Trophoblast cell (in vitro differentiated cells and primary cell): ENCODE measurements at regions not wholly inside any gene's neighbourhood (a gene's known extent, or its start where the extent isn't known, plus 50 kb on each side); places are given as distances from the start of the nearest gene placed in this dataset.

Experiments
- DNase-seq, 2 donors: peaks; one replicate each; pipeline ENCODE4 v3.0.0-alpha.2; 2016
- H2AFZ ChIP-seq: 2 replicates; pipeline ENCODE4 v1.6.1; 2013; ENCODE audit warnings: low read length, moderate library complexity, mild to moderate bottlenecking; ENCODE audit not compliant: insufficient read depth, poor library complexity
- H2AK5ac ChIP-seq: 2 replicates; pipeline ENCODE4 v1.6.1; 2013; ENCODE audit warnings: mild to moderate bottlenecking, low read length
- H2BK120ac ChIP-seq: 2 replicates; pipeline ENCODE4 v1.6.1; 2013; ENCODE audit warnings: low read length, mild to moderate bottlenecking, moderate library complexity; ENCODE audit not compliant: insufficient read depth, poor library complexity
- H2BK12ac ChIP-seq: 2 replicates; pipeline ENCODE4 v1.6.1; 2013; ENCODE audit warnings: mild to moderate bottlenecking, low read length, moderate library complexity
- H2BK5ac ChIP-seq: 2 replicates; pipeline ENCODE4 v1.6.1; 2013; ENCODE audit warnings: low read length, low read depth, moderate library complexity, mild to moderate bottlenecking; ENCODE audit not compliant: poor library complexity
- H3K14ac ChIP-seq: 2 replicates; pipeline ENCODE4 v1.6.1; 2013; ENCODE audit warnings: mild to moderate bottlenecking, low read length
- H3K18ac ChIP-seq: 2 replicates; pipeline ENCODE4 v1.6.1; 2013; ENCODE audit warnings: mild to moderate bottlenecking, low read length
- H3K23ac ChIP-seq: 2 replicates; pipeline ENCODE4 v1.6.1; 2013; ENCODE audit warnings: low read length
- H3K27ac ChIP-seq: 2 replicates; pipeline ENCODE4 v1.5.1; 2013; ENCODE audit warnings: low read depth, mild to moderate bottlenecking, inconsistent platforms, low read length, moderate library complexity
- H3K27me3 ChIP-seq: 2 replicates; pipeline ENCODE4 v1.6.1; 2013; ENCODE audit warnings: inconsistent platforms, mild to moderate bottlenecking, low read length, moderate library complexity; ENCODE audit not compliant: insufficient read depth
- H3K36me3 ChIP-seq, 2 experiments: 1 replicate in 1 of 2; 2 replicates in 1 of 2; pipeline ENCODE4 v1.6.1; 2013; ENCODE audit warnings: low read length in 2 of 2, mild to moderate bottlenecking in 2 of 2, moderate library complexity in 1 of 2; ENCODE audit not compliant: insufficient read depth in 2 of 2, control insufficient read depth in 1 of 2
- H3K4ac ChIP-seq: 2 replicates; pipeline ENCODE4 v1.6.1; 2013; ENCODE audit warnings: low read depth, mild to moderate bottlenecking, low read length, moderate library complexity
- H3K4me1 ChIP-seq, 2 experiments: 1 replicate in 1 of 2; 2 replicates in 1 of 2; pipeline ENCODE4 v1.6.1; 2013; ENCODE audit warnings: low read length in 2 of 2, mild to moderate bottlenecking in 2 of 2, moderate library complexity in 1 of 2; ENCODE audit not compliant: insufficient read depth in 2 of 2, control insufficient read depth in 1 of 2
- H3K4me2 ChIP-seq: 2 replicates; pipeline ENCODE4 v1.6.1; 2013; ENCODE audit warnings: inconsistent platforms, mild to moderate bottlenecking, low read length, moderate library complexity
- H3K4me3 ChIP-seq: 2 replicates; pipeline ENCODE4 v1.5.1; 2013; ENCODE audit warnings: mild to moderate bottlenecking, low read depth, low read length, inconsistent platforms
- H3K79me1 ChIP-seq: one replicate; pipeline ENCODE4 v1.6.1; 2013; ENCODE audit warnings: low read length
- H3K79me2 ChIP-seq: 2 replicates; pipeline ENCODE4 v1.6.1; 2013; ENCODE audit warnings: low read length, mild to moderate bottlenecking; ENCODE audit not compliant: control insufficient read depth, insufficient read depth, poor library complexity
- H3K9ac ChIP-seq: 2 replicates; pipeline ENCODE4 v1.6.1; 2013; ENCODE audit warnings: mild to moderate bottlenecking, low read length
- H3K9me3 ChIP-seq: 2 replicates; pipeline ENCODE4 v1.6.1; 2013; ENCODE audit warnings: low read depth, mild to moderate bottlenecking, control low read depth, inconsistent platforms, low read length; ENCODE audit not compliant: insufficient read depth
- H4K12ac ChIP-seq: 2 replicates; pipeline ENCODE4 v1.6.1; 2013; ENCODE audit warnings: low read depth, mild to moderate bottlenecking, low read length, moderate library complexity
- H4K8ac ChIP-seq: 2 replicates; pipeline ENCODE4 v1.6.1; 2013; ENCODE audit warnings: low read depth, mild to moderate bottlenecking, low read length, moderate library complexity
- H4K91ac ChIP-seq: one replicate; pipeline ENCODE4 v1.6.1; 2013; ENCODE audit warnings: low read depth, mild to moderate bottlenecking, low read length, moderate library complexity
- WGBS: extraction: QIAGEN DNeasy Blood & Tissue Kit; methylation state at CpG from one replicate; pipeline ENCODE4 v1.1.7; 2013; ENCODE audit warnings: missing lambda C conversion rate; ENCODE audit not compliant: insufficient read length, insufficient coverage; ENCODE audit errors: extremely low coverage; 5-methylcytosine and 5-hydroxymethylcytosine counted together

DNA sequence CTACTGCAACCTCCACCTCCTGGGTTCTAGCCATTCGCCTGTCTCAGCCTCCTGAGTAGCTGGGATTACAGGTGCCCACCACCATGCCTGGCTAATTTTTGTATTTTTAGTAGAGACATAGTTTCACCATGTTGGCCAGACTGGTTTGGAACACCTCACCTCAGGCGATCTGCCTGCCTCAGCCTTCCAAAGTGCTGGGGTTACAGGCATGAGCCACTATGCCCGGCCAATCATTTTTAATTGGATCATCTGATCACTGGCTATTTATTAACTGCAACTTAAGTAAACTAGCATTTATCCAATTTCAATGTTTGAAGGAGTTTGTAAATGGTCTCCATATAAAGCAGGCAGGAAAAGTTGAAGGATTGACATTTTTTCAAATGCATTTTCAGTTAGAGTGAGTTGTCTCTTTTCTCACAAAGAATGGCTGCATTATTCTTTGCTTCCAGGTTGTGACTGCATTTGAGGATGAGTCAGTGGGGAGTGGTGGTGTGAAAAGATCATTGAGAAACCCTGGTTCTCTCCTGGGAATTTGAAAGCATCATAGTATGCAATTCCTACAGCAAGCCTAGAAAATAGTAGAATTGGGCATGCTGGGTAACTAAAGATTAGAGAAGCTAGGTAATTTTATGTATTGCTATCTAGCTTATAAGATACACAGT is 431.1 kb upstream of the ZEB2 start:
- H3K27me3 ChIP-seq, result no peaks in the 10 kb centered on the region
- no peak overlapping the region for H3K4ac ChIP-seq
- WGBS, result no CpG with 5 or more reads among the region's 3 CpGs
- H3K4me2 ChIP-seq, result no peak overlapping the region
- no peak overlapping the region for H2AFZ ChIP-seq
- H3K4me3 ChIP-seq, result no peak overlapping the region
- no peak overlapping the region for H4K8ac ChIP-seq
- no peak overlapping the region for H3K9ac ChIP-seq
- no peaks in the 10 kb centered on the region for H3K4me1 ChIP-seq
- H3K36me3 ChIP-seq, result no peaks in the 10 kb centered on the region
- H3K14ac ChIP-seq, result no peak overlapping the region
- H3K79me1 ChIP-seq, result no peaks in the 10 kb centered on the region
- H2BK5ac ChIP-seq, result no peak overlapping the region
- H4K12ac ChIP-seq, result no peak overlapping the region
- no peak overlapping the region for H2BK12ac ChIP-seq
- H3K27ac ChIP-seq, result no peak overlapping the region
- no peak overlapping the region for H4K91ac ChIP-seq
- no peak overlapping the region for H2AK5ac ChIP-seq
- no peak overlapping the region for H3K23ac ChIP-seq
- H2BK120ac ChIP-seq, result no peak overlapping the region
- no peak overlapping the region for H3K18ac ChIP-seq
- no peaks in the 10 kb centered on the region for H3K79me2 ChIP-seq
- DNase-seq, result peak in 1 of 2 donors; percentile 11
- H3K9me3 ChIP-seq, result no peaks in the 10 kb centered on the region

DNA sequence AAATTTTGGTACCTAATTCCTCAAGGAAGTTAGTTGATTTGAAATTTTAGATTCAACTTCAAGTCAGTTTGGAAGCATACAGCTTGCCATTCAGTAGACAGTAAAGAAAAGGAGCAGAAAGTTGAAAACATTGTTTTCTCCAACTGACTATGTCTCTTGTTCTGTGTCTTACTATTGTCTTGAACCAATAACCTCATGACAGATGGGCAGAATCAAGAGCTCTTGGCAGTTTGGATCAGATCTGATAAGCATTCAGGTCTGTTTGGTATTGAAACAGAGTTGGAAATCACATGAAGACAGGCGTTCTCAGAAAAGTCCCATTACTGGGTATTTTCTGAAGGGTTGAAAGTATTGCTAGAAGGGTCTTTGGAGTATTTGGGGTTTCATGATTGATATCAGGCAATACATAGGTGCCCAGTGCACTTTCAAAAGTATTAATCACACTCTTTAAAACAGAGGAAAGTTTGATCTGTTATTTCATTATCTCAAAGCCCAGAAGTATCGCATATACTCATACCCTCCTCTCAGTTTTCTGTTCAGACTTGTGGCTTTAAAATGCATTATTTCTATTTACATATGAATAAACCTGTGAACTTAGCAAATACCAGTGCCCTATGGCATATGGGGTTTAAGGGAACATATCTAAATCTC is 428.4 kb upstream of the ZEB2 start:
- no peaks in the 10 kb centered on the region for H3K4me1 ChIP-seq
- no CpG with 5 or more reads among the region's 2 CpGs for WGBS
- H3K23ac ChIP-seq, result no peak overlapping the region
- peaks cover under 1% of the 10 kb centered on the region for H3K79me1 ChIP-seq
- no peaks in the 10 kb centered on the region for H3K27me3 ChIP-seq
- no peak overlapping the region for H3K4me2 ChIP-seq
- H3K4me3 ChIP-seq, result no peak overlapping the region
- H3K36me3 ChIP-seq, result no peaks in the 10 kb centered on the region
- no peak overlapping the region for H2AFZ ChIP-seq
- H2BK5ac ChIP-seq, result no peak overlapping the region
- no peak overlapping the region for H3K18ac ChIP-seq
- H3K9me3 ChIP-seq, result no peaks in the 10 kb centered on the region
- H4K91ac ChIP-seq, result no peak overlapping the region
- H3K79me2 ChIP-seq, result no peaks in the 10 kb centered on the region
- no peak overlapping the region for H4K12ac ChIP-seq
- H4K8ac ChIP-seq, result no peak overlapping the region
- no peak overlapping the region for H3K4ac ChIP-seq
- H3K9ac ChIP-seq, result no peak overlapping the region
- no peak overlapping the region for H2BK120ac ChIP-seq
- H2BK12ac ChIP-seq, result no peak overlapping the region
- DNase-seq, result no peak
- no peak overlapping the region for H3K27ac ChIP-seq
- H2AK5ac ChIP-seq, result no peak overlapping the region
- H3K14ac ChIP-seq, result no peak overlapping the region

DNA sequence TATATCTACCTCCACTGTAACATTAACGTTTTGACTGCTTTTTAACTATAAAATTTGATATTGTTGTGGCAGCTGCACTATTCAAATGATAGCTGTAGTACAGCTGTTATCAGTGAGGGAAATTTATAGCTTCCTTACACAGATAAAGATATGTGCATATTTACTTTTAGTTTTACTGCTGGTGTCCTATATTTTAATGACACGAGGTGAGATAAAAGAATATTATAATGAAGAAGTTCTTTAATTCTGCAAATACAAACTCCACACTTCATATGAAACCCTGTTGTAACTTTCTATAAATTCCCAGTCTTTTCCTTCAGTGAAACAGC is 427.8 kb upstream of the ZEB2 start:
- H3K9me3 ChIP-seq, result no peaks in the 10 kb centered on the region

DNA sequence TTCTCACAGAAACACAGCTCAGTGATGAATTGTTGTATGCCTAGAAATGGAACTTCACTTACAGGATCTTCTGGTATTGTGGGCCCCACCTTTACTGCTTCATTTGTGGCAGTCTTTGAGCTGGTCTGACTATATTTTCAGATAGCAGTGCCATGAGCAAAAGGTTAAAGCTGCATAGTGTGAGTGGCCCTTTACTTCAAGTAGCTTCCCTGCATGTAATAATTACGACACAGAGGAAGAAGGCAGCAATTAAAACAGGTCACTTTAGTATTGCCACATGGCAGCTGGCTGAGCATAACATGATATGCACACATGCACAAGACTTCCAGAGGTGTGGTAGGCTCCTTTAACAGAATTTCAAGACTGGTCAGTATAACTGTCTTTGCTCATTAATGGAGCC is 426.3 kb upstream of the ZEB2 start:
- no peaks in the 10 kb centered on the region for H3K36me3 ChIP-seq
- no peak overlapping the region for H3K9ac ChIP-seq

More for the DNA sequence above, 427.8 kb upstream of the ZEB2 start:
- H4K8ac ChIP-seq, result no peak overlapping the region
- no peak overlapping the region for H4K12ac ChIP-seq
- H3K79me1 ChIP-seq, result peaks cover 2% of the 10 kb centered on the region
- H2BK5ac ChIP-seq, result no peak overlapping the region
- DNase-seq, result no peak
- no peak overlapping the region for H4K91ac ChIP-seq
- no peak overlapping the region for H3K23ac ChIP-seq
- WGBS, result no CpG with 5 or more reads among the region's 2 CpGs
- no peak overlapping the region for H3K18ac ChIP-seq
- no peak overlapping the region for H2AK5ac ChIP-seq
- no peak overlapping the region for H3K4me3 ChIP-seq
- no peak overlapping the region for H3K9ac ChIP-seq
- H2BK120ac ChIP-seq, result no peak overlapping the region
- no peak overlapping the region for H3K27ac ChIP-seq
- H3K79me2 ChIP-seq, result no peaks in the 10 kb centered on the region
- no peaks in the 10 kb centered on the region for H3K4me1 ChIP-seq
- no peak overlapping the region for H3K14ac ChIP-seq
- H2AFZ ChIP-seq, result no peak overlapping the region
- no peak overlapping the region for H3K4ac ChIP-seq
- H2BK12ac ChIP-seq, result no peak overlapping the region
- H3K4me2 ChIP-seq, result no peak overlapping the region
- no peaks in the 10 kb centered on the region for H3K36me3 ChIP-seq
- no peaks in the 10 kb centered on the region for H3K27me3 ChIP-seq

More for the DNA sequence above, 426.3 kb upstream of the ZEB2 start:
- Histone ChIP-seq H2BK5ac (no peak overlapping the region), H3K18ac (no peak overlapping the region), H3K4ac (no peak overlapping the region), H3K4me2 (no peak overlapping the region), H2AK5ac (no peak overlapping the region), H3K9me3 (no peaks in the 10 kb centered on the region), H4K12ac (no peak overlapping the region), H2AFZ (no peak overlapping the region), H3K4me1 (no peaks in the 10 kb centered on the region), H3K79me1 (peaks cover 2% of the 10 kb centered on the region), H2BK12ac (no peak overlapping the region), H3K4me3 (no peak overlapping the region), H3K27ac (no peak overlapping the region), H4K8ac (no peak overlapping the region), H4K91ac (no peak overlapping the region), H3K14ac (no peak overlapping the region), H2BK120ac (no peak overlapping the region), H3K23ac (no peak overlapping the region), H3K27me3 (no peaks in the 10 kb centered on the region), H3K79me2 (no peaks in the 10 kb centered on the region)
- no peak for DNase-seq
- WGBS, result no CpG with 5 or more reads among the region's 1 CpG
